ENCODE measurements at regions not wholly inside any gene's neighbourhood (a gene's known extent, or its start where the extent isn't known, plus 50 kb on each side); places are given as distances from the start of the nearest gene placed in this dataset.

DNA sequence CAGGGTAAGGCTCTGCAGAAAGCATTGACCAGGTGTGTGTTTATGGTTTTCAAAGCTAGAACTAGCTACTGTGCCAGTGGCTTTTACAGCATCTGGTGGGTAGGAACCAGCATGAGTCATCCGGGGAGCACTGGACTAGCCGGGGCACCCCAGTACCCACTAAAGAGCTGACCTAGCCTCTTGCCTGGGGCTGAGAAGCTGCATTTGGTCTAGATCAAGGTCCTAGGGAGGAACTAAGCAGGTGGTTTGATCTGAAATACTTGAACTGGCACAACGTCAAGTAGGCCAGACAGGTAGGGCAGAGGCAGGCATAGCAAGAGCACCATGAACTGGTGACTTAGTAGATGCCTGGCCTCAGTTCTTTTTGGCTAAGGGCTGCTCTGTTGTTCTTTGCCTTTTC lies 109.8 kb upstream of the PTPRK start:
- Histone ChIP-seq H3K4me1 (ENCODE audit: control insufficient read depth, insufficient read depth, low read length) (no peaks in the 10 kb centered on the region), H3K36me3 (ENCODE audit: control insufficient read depth, insufficient read depth, low read length) (no peaks in the 10 kb centered on the region), H3K27me3 (ENCODE audit: control insufficient read depth, insufficient read depth, low read length) (no peaks in the 10 kb centered on the region), H3K9me3 (ENCODE audit: control insufficient read depth, insufficient read depth, low read depth, low read length) (no peaks in the 10 kb centered on the region), H3K27ac (ENCODE audit: low read length) (no peak overlapping the region), H3K4me3 (ENCODE audit: low read depth in 2 of 2, low read length in 2 of 2) (no peak overlapping the region)
- no TSS peak for BruUV-seq (replicated peaks)
- ATAC-seq, result no peak
- in situ Hi-C loops (cut with HindIII; ENCODE audit: low pct_unique_long_range_greater_than_20kb, low sequenced_read_pairs), result no loop called here
- ChIA-PET CTCF (no interaction called here), POLR2A (no interaction called here)
- intact Hi-C loops (cut with micrococcal nuclease; ENCODE audit: unreplicated experiment), result no loop called here
- TF ChIP-seq, protein P1, sequence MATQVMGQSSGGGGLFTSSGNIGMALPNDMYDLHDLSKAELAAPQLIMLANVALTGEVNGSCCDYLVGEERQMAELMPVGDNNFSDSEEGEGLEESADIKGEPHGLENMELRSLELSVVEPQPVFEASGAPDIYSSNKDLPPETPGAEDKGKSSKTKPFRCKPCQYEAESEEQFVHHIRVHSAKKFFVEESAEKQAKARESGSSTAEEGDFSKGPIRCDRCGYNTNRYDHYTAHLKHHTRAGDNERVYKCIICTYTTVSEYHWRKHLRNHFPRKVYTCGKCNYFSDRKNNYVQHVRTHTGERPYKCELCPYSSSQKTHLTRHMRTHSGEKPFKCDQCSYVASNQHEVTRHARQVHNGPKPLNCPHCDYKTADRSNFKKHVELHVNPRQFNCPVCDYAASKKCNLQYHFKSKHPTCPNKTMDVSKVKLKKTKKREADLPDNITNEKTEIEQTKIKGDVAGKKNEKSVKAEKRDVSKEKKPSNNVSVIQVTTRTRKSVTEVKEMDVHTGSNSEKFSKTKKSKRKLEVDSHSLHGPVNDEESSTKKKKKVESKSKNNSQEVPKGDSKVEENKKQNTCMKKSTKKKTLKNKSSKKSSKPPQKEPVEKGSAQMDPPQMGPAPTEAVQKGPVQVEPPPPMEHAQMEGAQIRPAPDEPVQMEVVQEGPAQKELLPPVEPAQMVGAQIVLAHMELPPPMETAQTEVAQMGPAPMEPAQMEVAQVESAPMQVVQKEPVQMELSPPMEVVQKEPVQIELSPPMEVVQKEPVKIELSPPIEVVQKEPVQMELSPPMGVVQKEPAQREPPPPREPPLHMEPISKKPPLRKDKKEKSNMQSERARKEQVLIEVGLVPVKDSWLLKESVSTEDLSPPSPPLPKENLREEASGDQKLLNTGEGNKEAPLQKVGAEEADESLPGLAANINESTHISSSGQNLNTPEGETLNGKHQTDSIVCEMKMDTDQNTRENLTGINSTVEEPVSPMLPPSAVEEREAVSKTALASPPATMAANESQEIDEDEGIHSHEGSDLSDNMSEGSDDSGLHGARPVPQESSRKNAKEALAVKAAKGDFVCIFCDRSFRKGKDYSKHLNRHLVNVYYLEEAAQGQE (IDR thresholded peaks at IDR 0.05; ENCODE audit: insufficient read depth in 1 of 2, low read depth in 2 of 2, low read length in 1 of 2), result no peak
- TF ChIP-seq TCF7L2 (IDR thresholded peaks at IDR 0.05; ENCODE audit: low read depth, low read length) (no peak), POLR2AphosphoS5 (IDR thresholded peaks at IDR 0.05; ENCODE audit: low read depth, low read length) (no peak), SIN3A (IDR thresholded peaks at IDR 0.05; ENCODE audit: borderline replicate concordance, insufficient read depth, low read depth, low read length) (no peak)
- TF ChIP-seq, protein P2, sequence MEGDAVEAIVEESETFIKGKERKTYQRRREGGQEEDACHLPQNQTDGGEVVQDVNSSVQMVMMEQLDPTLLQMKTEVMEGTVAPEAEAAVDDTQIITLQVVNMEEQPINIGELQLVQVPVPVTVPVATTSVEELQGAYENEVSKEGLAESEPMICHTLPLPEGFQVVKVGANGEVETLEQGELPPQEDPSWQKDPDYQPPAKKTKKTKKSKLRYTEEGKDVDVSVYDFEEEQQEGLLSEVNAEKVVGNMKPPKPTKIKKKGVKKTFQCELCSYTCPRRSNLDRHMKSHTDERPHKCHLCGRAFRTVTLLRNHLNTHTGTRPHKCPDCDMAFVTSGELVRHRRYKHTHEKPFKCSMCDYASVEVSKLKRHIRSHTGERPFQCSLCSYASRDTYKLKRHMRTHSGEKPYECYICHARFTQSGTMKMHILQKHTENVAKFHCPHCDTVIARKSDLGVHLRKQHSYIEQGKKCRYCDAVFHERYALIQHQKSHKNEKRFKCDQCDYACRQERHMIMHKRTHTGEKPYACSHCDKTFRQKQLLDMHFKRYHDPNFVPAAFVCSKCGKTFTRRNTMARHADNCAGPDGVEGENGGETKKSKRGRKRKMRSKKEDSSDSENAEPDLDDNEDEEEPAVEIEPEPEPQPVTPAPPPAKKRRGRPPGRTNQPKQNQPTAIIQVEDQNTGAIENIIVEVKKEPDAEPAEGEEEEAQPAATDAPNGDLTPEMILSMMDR (IDR thresholded peaks at IDR 0.05), result no peak
- no peak for DNase-seq (ENCODE audit: low read depth, low spot score)

DNA sequence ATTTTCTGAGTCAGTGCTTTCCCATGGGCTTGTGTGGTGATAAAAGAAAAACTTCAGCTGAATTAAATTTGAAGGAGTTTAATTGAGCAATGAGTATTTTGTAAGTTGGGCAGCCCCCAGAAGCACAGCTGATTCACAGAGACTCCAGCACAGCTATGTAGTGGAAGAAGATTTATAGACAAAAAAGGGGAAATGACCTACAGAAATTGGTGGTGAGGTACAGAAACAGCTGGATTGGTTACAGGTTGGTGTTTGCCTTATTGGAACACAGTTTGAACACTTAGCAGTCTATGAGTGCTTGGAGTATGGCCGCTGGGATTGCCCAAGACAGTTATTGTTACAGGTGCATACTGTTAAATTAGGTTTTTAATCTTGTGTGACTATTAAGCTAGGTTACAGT lies 96.9 kb upstream of the PTPRK start:
- Histone ChIP-seq H3K36me3 (ENCODE audit: control insufficient read depth, insufficient read depth, low read length) (no peaks in the 10 kb centered on the region), H3K27ac (ENCODE audit: low read length) (no peak overlapping the region)

More for the DNA sequence above, 96.9 kb upstream of the PTPRK start:
- CTCF ChIA-PET, result no interaction called here
- POLR2A ChIA-PET, result no interaction called here
- Histone ChIP-seq H3K4me3 (ENCODE audit: low read depth in 2 of 2, low read length in 2 of 2) (no peak overlapping the region), H3K4me1 (ENCODE audit: control insufficient read depth, insufficient read depth, low read length) (no peaks in the 10 kb centered on the region), H3K9me3 (ENCODE audit: control insufficient read depth, insufficient read depth, low read depth, low read length) (no peaks in the 10 kb centered on the region), H3K27me3 (ENCODE audit: control insufficient read depth, insufficient read depth, low read length) (no peaks in the 10 kb centered on the region)
- in situ Hi-C loops (cut with HindIII; ENCODE audit: low pct_unique_long_range_greater_than_20kb, low sequenced_read_pairs) (no loop called here), intact Hi-C loops (cut with micrococcal nuclease; ENCODE audit: unreplicated experiment) (no loop called here)
- no peak for DNase-seq (ENCODE audit: low read depth, low spot score)
- no peak for ATAC-seq
- TF ChIP-seq, protein P1 (IDR thresholded peaks at IDR 0.05; ENCODE audit: insufficient read depth in 1 of 2, low read depth in 2 of 2, low read length in 1 of 2), result no peak
- TF ChIP-seq TCF7L2 (IDR thresholded peaks at IDR 0.05; ENCODE audit: low read depth, low read length) (no peak), SIN3A (IDR thresholded peaks at IDR 0.05; ENCODE audit: borderline replicate concordance, insufficient read depth, low read depth, low read length) (no peak), POLR2AphosphoS5 (IDR thresholded peaks at IDR 0.05; ENCODE audit: low read depth, low read length) (no peak)
- TF ChIP-seq, protein P2 (IDR thresholded peaks at IDR 0.05), result no peak
- no TSS peak for BruUV-seq (replicated peaks)

Data from Panc1 (cell line).